Stimulated activated CD8-positive, alpha-beta memory T cell treated with anti-CD3 and anti-CD28 coated beads, Interleukin-4, amount 100 ng/mL, for 4 hours (primary cell): ENCODE measurements at regions not wholly inside any gene's neighbourhood (a gene's known extent, or its start where the extent isn't known, plus 50 kb on each side); places are given as distances from the start of the nearest gene placed in this dataset.

ENCODE experiments used
- DNase-seq, 2 donors: peaks; one replicate each; pipeline ENCODE4 v3.0.0-alpha.2; 2020; ENCODE audit warnings: low read depth in 2 of 2, low spot score in 1 of 2

- no peak for DNase-seq
These were observed 52.2 kb upstream of the TMEM18 start for GRCh38 chr2:729376-729861.

- no peak for DNase-seq
These were observed 51.0 kb upstream of the TMEM18 start for GRCh38 chr2:728165-728564.

GRCh38 chr2:727071-727470 lies 49.9 kb upstream of the TMEM18 start:
- no peak for DNase-seq
